GM12873 (cell line): ENCODE measurements at regions not wholly inside any gene's neighbourhood (a gene's known extent, or its start where the extent isn't known, plus 50 kb on each side); places are given as distances from the start of the nearest gene placed in this dataset.

Experiments used
- CTCF ChIP-seq: IDR thresholded peaks from 2 replicates; pipeline ENCODE4 v1.5.1; 2012; ENCODE audit warnings: low read depth, mild to moderate bottlenecking, moderate library complexity, low read length, control low read depth; ENCODE audit not compliant: insufficient read depth; ENCODE audit errors: missing control alignments

GRCh38 chr16:62298600-62298999 is 262.4 kb upstream of the CDH8 start:
- no peak for TF ChIP-seq CTCF

- TF ChIP-seq CTCF, result no peak
These were observed 258.2 kb upstream of the CDH8 start for GRCh38 chr16:62294213-62294972.

DNA sequence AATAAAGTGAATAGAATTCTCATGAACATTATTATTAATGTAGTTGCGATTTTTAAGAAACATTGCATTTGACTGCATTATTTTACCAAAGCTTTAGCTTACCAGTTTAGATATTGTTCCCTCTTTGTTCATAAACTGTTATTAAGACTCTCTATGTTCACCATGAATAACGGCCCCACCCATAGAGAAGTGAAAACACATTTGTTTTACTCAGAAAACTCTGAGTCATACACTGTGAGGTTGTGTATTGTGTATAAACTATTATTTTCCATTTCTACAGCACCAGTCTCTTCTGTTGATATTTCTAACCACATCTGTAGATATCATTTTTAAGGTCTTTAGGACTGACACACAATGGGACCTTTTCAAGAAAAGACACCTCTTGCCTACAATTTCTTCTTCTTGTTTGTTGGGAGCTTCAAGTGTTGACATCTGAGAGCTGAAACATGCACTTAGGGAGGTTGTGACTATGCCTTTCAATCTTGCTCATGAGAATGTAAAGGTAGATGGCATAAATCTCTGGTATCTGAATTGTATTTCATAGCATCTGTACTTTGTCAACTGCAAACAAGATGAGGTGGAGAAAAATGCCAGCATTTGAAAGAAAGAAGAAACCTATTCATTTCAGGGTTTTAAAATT is 252.9 kb upstream of the CDH8 start:
- no peak for TF ChIP-seq CTCF

- no peak for TF ChIP-seq CTCF
These were observed 244.3 kb upstream of the CDH8 start for GRCh38 chr16:62280506-62280905.

DNA sequence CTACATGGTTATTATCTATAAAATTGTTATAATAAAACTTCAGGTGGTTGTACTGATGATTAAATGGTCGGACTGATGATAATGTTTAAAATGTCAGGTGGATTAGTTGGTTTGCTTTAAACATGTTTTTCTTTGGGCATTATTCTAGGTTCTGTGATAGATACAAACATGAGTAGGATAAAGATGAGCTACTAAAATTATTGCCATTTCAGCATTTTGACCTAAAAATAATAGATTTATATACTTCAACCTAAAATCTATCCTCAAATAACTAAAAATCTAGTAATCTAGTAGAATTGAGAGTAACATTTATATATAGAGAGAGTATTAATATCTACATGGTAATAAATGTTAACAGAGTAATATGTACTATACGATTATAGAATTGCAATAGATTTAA is 241.7 kb upstream of the CDH8 start:
- TF ChIP-seq CTCF, result no peak

GRCh38 chr16:62276637-62277036 is 240.4 kb upstream of the CDH8 start:
- TF ChIP-seq CTCF, result no peak

- no peak for TF ChIP-seq CTCF
These were observed 235.8 kb upstream of the CDH8 start for GRCh38 chr16:62272035-62272434.
